Neutrophil (primary cell): ENCODE measurements at regions not wholly inside any gene's neighbourhood (a gene's known extent, or its start where the extent isn't known, plus 50 kb on each side); places are given as distances from the start of the nearest gene placed in this dataset.

Experiments used
- H3K27ac ChIP-seq: fragments of 200-600 bp; sonication (generic); 2 replicates; pipeline ENCODE4 v1.5.1; 2016; ENCODE audit warnings: mild to moderate bottlenecking, moderate library complexity
- H3K27me3 ChIP-seq: fragments of 200-600 bp; sonication (generic); 2 replicates; pipeline ENCODE4 v1.6.0; 2016; ENCODE audit warnings: mild to moderate bottlenecking
- H3K36me3 ChIP-seq: fragments of 200-600 bp; sonication (generic); 2 replicates; pipeline ENCODE4 v1.5.1; 2017
- H3K4me1 ChIP-seq, 2 experiments: fragments of 200-600 bp in 1 of 2; sonication (generic) in 1 of 2; 1 replicate in 1 of 2; 2 replicates in 1 of 2; pipeline versions ENCODE4 v1.5.1 to v1.6.1; 2013 to 2016; ENCODE audit warnings: low read depth in 1 of 2, low read length in 1 of 2, mild to moderate bottlenecking in 1 of 2, moderate library complexity in 1 of 2; ENCODE audit not compliant: control insufficient read depth in 1 of 2, insufficient read depth in 1 of 2
- H3K4me3 ChIP-seq, 2 experiments: fragments of 200-600 bp in 1 of 2; sonication (generic) in 1 of 2; 1 replicate in 1 of 2; 2 replicates in 1 of 2; pipeline ENCODE4 v1.5.1; 2013 to 2016; ENCODE audit warnings: low read depth in 1 of 2, low read length in 1 of 2, mild to moderate bottlenecking in 1 of 2, moderate library complexity in 1 of 2
- H3K9me3 ChIP-seq: fragments of 200-600 bp; sonication (generic); 2 replicates; pipeline ENCODE4 v1.5.1; 2016
- TF ChIP-seq, protein P1 (sequence below): fragments of 200-600 bp; sonication (generic); IDR thresholded peaks from 2 replicates; pipeline ENCODE4 v1.5.1; 2016; ENCODE audit warnings: antibody characterized with exemption

DNA sequence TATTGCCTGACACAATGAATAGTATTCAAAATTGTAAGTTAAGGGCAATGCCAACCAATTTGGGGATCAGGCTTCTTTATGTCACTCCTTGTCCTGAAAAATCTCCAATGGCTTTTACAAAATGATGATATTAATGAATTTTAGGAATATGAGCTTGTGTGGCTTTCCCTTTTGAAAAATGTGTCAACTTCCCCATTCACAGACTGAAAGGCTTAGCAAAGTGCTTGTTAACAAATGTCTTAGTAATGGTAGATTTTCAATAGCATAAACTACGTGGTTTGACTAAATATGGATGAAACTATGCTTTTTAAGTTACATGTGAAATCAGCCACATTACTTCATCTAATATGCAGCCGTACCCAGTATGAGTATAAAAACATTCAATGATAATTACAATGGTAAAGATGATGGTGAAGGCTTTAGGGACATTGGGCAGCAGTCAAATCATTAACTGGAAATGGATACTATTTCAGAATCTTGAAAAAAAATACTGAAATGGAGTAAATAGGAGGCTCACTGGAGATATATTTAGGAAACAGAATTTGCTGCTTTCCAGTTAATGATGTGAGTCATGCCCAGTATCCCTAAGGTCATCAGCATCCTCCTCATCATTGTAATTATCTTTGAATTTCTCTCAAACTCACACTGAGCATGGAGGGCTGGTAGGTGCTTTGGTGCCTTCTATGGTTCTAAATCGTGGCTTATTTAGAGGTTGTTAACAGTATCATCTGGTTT is 113.3 kb upstream of the ZNF608 start:
- H3K4me1 ChIP-seq: peaks cover 26 to 30% of the 10 kb centered on the region in 2 experiments
- H3K4me3 ChIP-seq: peak overlapping the region in 1 of 2 experiments; percentile 14
- H3K27ac ChIP-seq: peak overlapping the region; percentile 65
- no peaks in the 10 kb centered on the region for H3K9me3 ChIP-seq
- no peaks in the 10 kb centered on the region for H3K27me3 ChIP-seq
- no peaks in the 10 kb centered on the region for H3K36me3 ChIP-seq
- TF ChIP-seq, protein P1, sequence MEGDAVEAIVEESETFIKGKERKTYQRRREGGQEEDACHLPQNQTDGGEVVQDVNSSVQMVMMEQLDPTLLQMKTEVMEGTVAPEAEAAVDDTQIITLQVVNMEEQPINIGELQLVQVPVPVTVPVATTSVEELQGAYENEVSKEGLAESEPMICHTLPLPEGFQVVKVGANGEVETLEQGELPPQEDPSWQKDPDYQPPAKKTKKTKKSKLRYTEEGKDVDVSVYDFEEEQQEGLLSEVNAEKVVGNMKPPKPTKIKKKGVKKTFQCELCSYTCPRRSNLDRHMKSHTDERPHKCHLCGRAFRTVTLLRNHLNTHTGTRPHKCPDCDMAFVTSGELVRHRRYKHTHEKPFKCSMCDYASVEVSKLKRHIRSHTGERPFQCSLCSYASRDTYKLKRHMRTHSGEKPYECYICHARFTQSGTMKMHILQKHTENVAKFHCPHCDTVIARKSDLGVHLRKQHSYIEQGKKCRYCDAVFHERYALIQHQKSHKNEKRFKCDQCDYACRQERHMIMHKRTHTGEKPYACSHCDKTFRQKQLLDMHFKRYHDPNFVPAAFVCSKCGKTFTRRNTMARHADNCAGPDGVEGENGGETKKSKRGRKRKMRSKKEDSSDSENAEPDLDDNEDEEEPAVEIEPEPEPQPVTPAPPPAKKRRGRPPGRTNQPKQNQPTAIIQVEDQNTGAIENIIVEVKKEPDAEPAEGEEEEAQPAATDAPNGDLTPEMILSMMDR: no peak

DNA sequence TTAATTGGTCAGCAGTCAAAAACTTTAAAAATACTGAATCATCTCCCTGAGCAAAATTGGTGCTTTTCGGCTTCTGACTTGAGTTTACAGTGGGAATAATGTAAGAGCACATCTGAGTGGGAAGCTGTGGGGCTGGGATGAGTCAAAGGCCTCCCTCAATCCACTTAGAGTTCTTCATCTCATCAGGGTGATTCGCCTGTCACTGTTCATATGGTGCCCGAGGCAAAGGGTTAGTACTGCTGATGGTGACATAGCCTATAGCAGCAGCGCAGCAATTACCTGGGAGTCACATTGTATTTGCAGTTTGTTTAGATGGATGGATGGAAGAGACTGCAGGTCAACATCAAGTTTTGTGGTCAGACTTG is 113.8 kb upstream of the ZNF608 start:
- Histone ChIP-seq H3K4me3 (no peak overlapping the region), H3K27me3 (no peaks in the 10 kb centered on the region), H3K36me3 (no peaks in the 10 kb centered on the region), H3K4me1 (peaks cover 28 to 33% of the 10 kb centered on the region in 2 experiments), H3K9me3 (no peaks in the 10 kb centered on the region), H3K27ac (no peak overlapping the region)
- TF ChIP-seq, protein P1: no peak

DNA sequence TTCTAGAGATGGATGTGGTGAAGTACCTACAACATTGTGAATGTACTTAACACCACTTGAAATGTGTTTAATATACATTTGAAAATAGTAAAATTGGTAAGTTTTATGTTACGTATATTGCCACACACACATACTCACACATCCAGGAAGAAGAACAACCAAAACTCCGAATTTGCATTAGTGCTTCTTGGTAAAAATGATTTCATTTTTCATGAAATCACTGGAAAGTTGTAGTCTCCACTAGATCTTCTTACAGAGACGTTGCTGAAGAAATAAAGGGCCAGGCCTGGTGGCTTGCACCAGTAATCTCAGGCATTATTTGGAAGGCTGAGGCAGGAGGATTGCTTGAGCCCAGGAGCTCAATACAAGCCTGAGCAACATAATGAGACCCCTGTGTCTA is 118.6 kb upstream of the ZNF608 start:
- Histone ChIP-seq H3K4me3 (no peak overlapping the region), H3K9me3 (no peaks in the 10 kb centered on the region), H3K4me1 (peaks cover 21 to 27% of the 10 kb centered on the region in 2 experiments), H3K27ac (no peak overlapping the region), H3K27me3 (no peaks in the 10 kb centered on the region), H3K36me3 (no peaks in the 10 kb centered on the region)
- TF ChIP-seq, protein P1: no peak

DNA sequence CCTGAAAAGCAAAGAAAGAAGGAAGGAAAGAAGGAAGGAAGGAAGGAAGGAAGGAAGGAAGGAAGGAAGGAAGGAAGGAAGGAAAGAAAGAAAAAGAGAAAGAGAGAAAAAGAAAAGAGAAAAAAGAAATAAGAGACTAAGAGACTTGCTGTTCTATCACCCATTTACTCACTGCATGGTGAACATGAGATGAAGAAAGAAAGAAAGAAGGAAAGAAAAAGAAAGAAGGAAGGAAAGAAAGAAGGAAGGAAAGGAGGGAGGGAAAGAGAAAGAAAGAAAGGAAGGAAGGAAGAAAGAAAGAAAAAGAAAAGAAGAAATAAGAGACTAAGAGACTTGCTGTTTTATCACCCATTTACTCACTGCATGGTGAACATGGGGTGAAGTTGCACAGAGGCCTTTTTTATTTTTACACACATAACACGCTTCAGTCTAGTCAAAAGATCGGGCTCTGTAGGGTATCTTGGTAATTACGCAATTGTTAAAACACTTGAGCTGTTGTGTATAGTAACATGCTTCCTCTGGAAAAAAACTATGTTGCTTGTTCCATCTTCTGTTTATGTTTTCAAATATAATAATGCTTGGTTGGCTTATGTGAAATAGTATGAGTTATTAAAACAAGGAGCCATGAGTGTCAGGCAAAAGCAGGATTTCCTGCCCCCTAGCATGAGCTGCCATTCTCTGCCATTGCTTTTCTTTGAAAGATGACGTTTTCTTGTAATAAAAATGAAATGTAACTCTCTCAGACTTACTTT is 119.3 kb upstream of the ZNF608 start:
- TF ChIP-seq, protein P1: no peak
- peaks cover 21 to 24% of the 10 kb centered on the region in 2 experiments for H3K4me1 ChIP-seq

DNA sequence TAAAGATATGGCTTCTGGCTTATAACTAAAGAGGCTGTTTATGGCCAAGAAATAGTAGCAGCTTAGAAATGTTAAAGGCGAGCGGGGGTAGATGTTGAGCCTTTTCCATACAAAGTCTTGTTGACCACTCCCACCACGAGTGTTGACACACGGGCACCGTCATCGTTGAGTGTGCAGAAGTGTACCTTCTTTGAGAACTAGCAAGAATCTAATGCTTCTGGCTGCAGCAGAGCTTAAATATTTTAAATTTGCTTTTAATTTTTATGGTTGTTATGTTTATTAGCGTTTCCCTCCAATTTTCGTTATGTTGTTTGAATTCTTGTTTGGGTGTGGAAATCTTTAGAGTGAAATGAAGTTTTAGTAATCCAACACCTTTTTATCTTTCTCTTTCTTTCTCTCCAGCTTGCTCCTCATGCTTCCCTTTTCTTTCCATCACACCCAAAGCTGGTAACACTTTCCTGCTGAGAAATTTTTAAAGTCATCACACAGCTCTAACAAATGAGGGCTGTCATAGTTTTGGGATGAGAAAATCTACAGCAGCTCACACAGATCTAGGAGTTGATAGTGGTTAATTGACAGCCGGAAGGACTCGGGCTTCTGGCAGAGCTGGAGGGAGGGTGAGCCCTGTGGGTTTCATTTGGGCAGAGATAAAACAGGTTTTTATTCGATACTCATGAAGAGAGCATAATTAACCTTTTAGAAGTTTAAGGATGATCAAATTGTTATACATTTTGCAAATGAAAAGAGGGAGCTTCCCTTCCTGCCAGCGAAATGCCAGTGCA is 120.1 kb upstream of the ZNF608 start:
- Histone ChIP-seq H3K9me3 (no peaks in the 10 kb centered on the region), H3K4me3 (peak overlapping the region; percentile 2 to 12), H3K27ac (peak overlapping the region; percentile 69), H3K27me3 (no peaks in the 10 kb centered on the region), H3K36me3 (no peaks in the 10 kb centered on the region), H3K4me1 (peaks cover 21 to 24% of the 10 kb centered on the region in 2 experiments)
- TF ChIP-seq, protein P1: no peak

More for the DNA sequence above, 119.3 kb upstream of the ZNF608 start:
- no peaks in the 10 kb centered on the region for H3K36me3 ChIP-seq
- no peaks in the 10 kb centered on the region for H3K27me3 ChIP-seq
- peak overlapping the region in 1 of 2 experiments; percentile 12 for H3K4me3 ChIP-seq
- H3K27ac ChIP-seq: peak overlapping the region; percentile 69
- no peaks in the 10 kb centered on the region for H3K9me3 ChIP-seq
